Kidney epithelial cell (primary cell): ENCODE measurements at regions not wholly inside any gene's neighbourhood (a gene's known extent, or its start where the extent isn't known, plus 50 kb on each side); places are given as distances from the start of the nearest gene placed in this dataset.

ENCODE experiments used
- DNase-seq: peaks from one replicate; pipeline ENCODE4 v3.0.0-alpha.2; 2010; ENCODE audit warnings: low read depth
- H3K27me3 ChIP-seq: 2 replicates; pipeline ENCODE4 v1.6.0; 2011; ENCODE audit warnings: low read length; ENCODE audit not compliant: control insufficient read depth, insufficient read depth
- H3K36me3 ChIP-seq: 2 replicates; pipeline ENCODE4 v1.5.1; 2011; ENCODE audit warnings: low read length; ENCODE audit not compliant: control insufficient read depth, insufficient read depth
- H3K4me3 ChIP-seq: 2 replicates; pipeline ENCODE4 v1.5.1; 2011; ENCODE audit warnings: low read depth, mild to moderate bottlenecking, control low read depth, low read length
- CTCF ChIP-seq: IDR thresholded peaks from 2 replicates; pipeline ENCODE4 v1.5.1; 2011; ENCODE audit warnings: mild to moderate bottlenecking, moderate library complexity, low read length, control low read depth, inconsistent platforms; ENCODE audit not compliant: insufficient read depth, poor library complexity, severe bottlenecking

GRCh38 chr2:145090841-145091761 lies 571.2 kb upstream of the ZEB2 start:
- TF ChIP-seq CTCF = no peak

GRCh38 chr2:145088756-145089155 lies 568.8 kb upstream of the ZEB2 start:
- H3K4me3 ChIP-seq = no peak overlapping the region
- H3K36me3 ChIP-seq = no peaks in the 10 kb centered on the region
- TF ChIP-seq CTCF = no peak
- no peak for DNase-seq
- H3K27me3 ChIP-seq = no peaks in the 10 kb centered on the region

More at GRCh38 chr2:145090841-145091761, 571.2 kb upstream of the ZEB2 start:
- H3K27me3 ChIP-seq = no peaks in the 10 kb centered on the region
- no peaks in the 10 kb centered on the region for H3K36me3 ChIP-seq
- no peak overlapping the region for H3K4me3 ChIP-seq
- DNase-seq = no peak

- no peak for TF ChIP-seq CTCF
- H3K4me3 ChIP-seq = no peak overlapping the region
- no peaks in the 10 kb centered on the region for H3K36me3 ChIP-seq
- DNase-seq = no peak
- no peaks in the 10 kb centered on the region for H3K27me3 ChIP-seq
Measured at GRCh38 chr2:145086910-145087309, 567.0 kb upstream of the ZEB2 start.

- Histone ChIP-seq H3K36me3 (no peaks in the 10 kb centered on the region), H3K27me3 (no peaks in the 10 kb centered on the region), H3K4me3 (no peak overlapping the region)
- DNase-seq = no peak
- TF ChIP-seq CTCF = no peak
Measured at GRCh38 chr2:145085612-145086011, 565.7 kb upstream of the ZEB2 start.

- no peak for DNase-seq
- Histone ChIP-seq H3K36me3 (no peaks in the 10 kb centered on the region), H3K4me3 (no peak overlapping the region), H3K27me3 (no peaks in the 10 kb centered on the region)
- TF ChIP-seq CTCF = no peak
Measured at GRCh38 chr2:145080426-145080825, 560.5 kb upstream of the ZEB2 start.
